IMR-90 (cell line): ENCODE measurements at regions not wholly inside any gene's neighbourhood (a gene's known extent, or its start where the extent isn't known, plus 50 kb on each side); places are given as distances from the start of the nearest gene placed in this dataset.

ENCODE experiments used
- ATAC-seq: fragments of 200-7000 bp; cut with Tn5 transposase; 2 replicates; pipeline ENCODE4 v1.9.1; 2020; ENCODE audit warnings: low read depth, mild to moderate bottlenecking, moderate library complexity
- BruUV-seq: library from RNA; stranded (reverse); fragments of 400-500 nt; replicated peaks from 2 replicates; lab custom pipeline; 2021; lab: Mats Ljungman, UMichigan
- CTCF ChIA-PET: fragments of 300-600 bp; formaldehyde crosslinking; extraction: SDS; loops from one replicate; lab custom pipeline; 2021; ENCODE audit warnings: antibody characterized with exemption; lab: Yijun Ruan, JAX
- POLR2A ChIA-PET: fragments of 300-600 bp; sonication (Branson Sonifier 250); formaldehyde crosslinking; loops from one replicate; lab custom pipeline; 2022; ENCODE audit warnings: antibody characterized with exemption; ENCODE audit not compliant: unreplicated experiment; lab: Charles Lee
- DNase-seq: peaks from one replicate; pipeline ENCODE4 v3.0.0; 2013
- H2AFZ ChIP-seq: replicated peaks from 2 replicates; pipeline ENCODE3; 2013; ENCODE audit warnings: low read length, mild to moderate bottlenecking; ENCODE audit not compliant: poor library complexity
- H2AK5ac ChIP-seq: 2 replicates; pipeline ENCODE4 v1.6.1; 2013; ENCODE audit warnings: low read depth, low read length, inconsistent platforms
- H2AK9ac ChIP-seq: replicated peaks from 2 replicates; pipeline ENCODE3; 2013; ENCODE audit warnings: mild to moderate bottlenecking, low read depth, low read length, moderate library complexity; ENCODE audit not compliant: poor library complexity
- H2BK120ac ChIP-seq: 2 replicates; pipeline ENCODE4 v1.6.1; 2013; ENCODE audit warnings: low read depth, low read length, inconsistent platforms
- H2BK15ac ChIP-seq: 3 replicates; pipeline ENCODE4 v1.6.1; 2013; ENCODE audit warnings: low read depth, low read length, inconsistent platforms
- H2BK20ac ChIP-seq: 2 replicates; pipeline ENCODE4 v1.6.1; 2013; ENCODE audit warnings: low read depth, mild to moderate bottlenecking, inconsistent platforms, low read length, moderate library complexity
- H2BK5ac ChIP-seq: 2 replicates; pipeline ENCODE4 v1.6.1; 2013; ENCODE audit warnings: mild to moderate bottlenecking, low read depth, low read length, inconsistent platforms; ENCODE audit not compliant: poor library complexity, severe bottlenecking
- H3K14ac ChIP-seq: replicated peaks from 2 replicates; pipeline ENCODE4 v1.6.1; 2013; ENCODE audit warnings: low read depth, low read length, inconsistent platforms
- H3K18ac ChIP-seq: 2 replicates; pipeline ENCODE4 v1.6.1; 2013; ENCODE audit warnings: low read depth, low read length, control low read depth
- H3K23ac ChIP-seq: 2 replicates; pipeline ENCODE4 v1.6.1; 2013; ENCODE audit warnings: low read depth, low read length, inconsistent platforms
- H3K27ac ChIP-seq: 2 replicates; pipeline ENCODE4 v1.5.1; 2013; ENCODE audit warnings: mild to moderate bottlenecking, control low read depth, low read length; ENCODE audit not compliant: insufficient read depth
- H3K27me3 ChIP-seq: 2 replicates; pipeline ENCODE4 v1.6.1; 2013; ENCODE audit warnings: low read length; ENCODE audit not compliant: control insufficient read depth, insufficient read depth
- H3K36me3 ChIP-seq: 2 replicates; pipeline ENCODE4 v1.6.1; 2013; ENCODE audit warnings: low read length, mixed read lengths; ENCODE audit not compliant: control insufficient read depth, insufficient read depth
- H3K4ac ChIP-seq: 2 replicates; pipeline ENCODE4 v1.6.1; 2013; ENCODE audit warnings: low read depth, low read length, inconsistent platforms
- H3K4me1 ChIP-seq: 2 replicates; pipeline ENCODE4 v1.6.1; 2013; ENCODE audit warnings: low read length, mixed read lengths; ENCODE audit not compliant: control insufficient read depth, insufficient read depth
- H3K4me2 ChIP-seq: 2 replicates; pipeline ENCODE4 v1.6.1; 2013; ENCODE audit warnings: low read depth, mild to moderate bottlenecking, control low read depth, low read length, moderate library complexity
- H3K4me3 ChIP-seq: 2 replicates; pipeline ENCODE4 v1.5.1; 2013; ENCODE audit warnings: low read depth, mild to moderate bottlenecking, control low read depth, low read length, moderate library complexity; ENCODE audit not compliant: insufficient read depth
- H3K56ac ChIP-seq: 2 replicates; pipeline ENCODE4 v1.6.1; 2013; ENCODE audit warnings: low read length, inconsistent platforms; ENCODE audit not compliant: insufficient read depth; ENCODE audit errors: extremely low read depth
- H3K79me1 ChIP-seq, 2 experiments: 2 replicates each; pipeline ENCODE4 v1.6.1; 2013; ENCODE audit warnings: low read length in 2 of 2, inconsistent platforms in 1 of 2, low read depth in 1 of 2
- H3K9ac ChIP-seq: 2 replicates; pipeline ENCODE4 v1.6.1; 2013; ENCODE audit warnings: low read depth, low read length, control low read depth
- H3K9me1 ChIP-seq: 2 replicates; pipeline ENCODE4 v1.6.1; 2013; ENCODE audit warnings: low read length, inconsistent platforms; ENCODE audit not compliant: insufficient read depth
- H3K9me3 ChIP-seq: 2 replicates; pipeline ENCODE4 v1.6.1; 2013; ENCODE audit warnings: low read length; ENCODE audit not compliant: control insufficient read depth, insufficient read depth
- H4K20me1 ChIP-seq: 2 replicates; pipeline ENCODE4 v1.6.1; 2013; ENCODE audit warnings: low read length, inconsistent platforms; ENCODE audit not compliant: insufficient read depth
- H4K5ac ChIP-seq: 2 replicates; pipeline ENCODE4 v1.6.1; 2013; ENCODE audit warnings: mild to moderate bottlenecking, low read depth, low read length, control low read depth
- H4K8ac ChIP-seq, 2 experiments: 2 replicates each; pipeline ENCODE4 v1.6.1; 2013; ENCODE audit warnings: low read depth in 2 of 2, low read length in 2 of 2, control low read depth in 1 of 2, inconsistent platforms in 1 of 2
- H4K91ac ChIP-seq: 2 replicates; pipeline ENCODE4 v1.6.1; 2013; ENCODE audit warnings: low read depth, low read length, inconsistent platforms; ENCODE audit not compliant: insufficient read depth
- NFE2L2 ChIP-seq: fragments of 150-350 bp; IDR thresholded peaks from 2 replicates; pipeline ENCODE4 v1.6.1; 2016; ENCODE audit warnings: low read depth, mild to moderate bottlenecking, low read length
- WGBS, 2 experiments: methylation state at CpG; one replicate each; pipeline versions ENCODE4 v1.1.5 to v1.1.7; 2013; ENCODE audit warnings: missing lambda C conversion rate in 2 of 2; ENCODE audit not compliant: insufficient read length in 1 of 2; ENCODE audit errors: extremely low coverage in 2 of 2; 5-methylcytosine and 5-hydroxymethylcytosine counted together
- dilution Hi-C: fragments of 300-500 bp; cut with HindIII; formaldehyde crosslinking; loops from one replicate; pipeline ENCODE4 v1.14.3; 2018; ENCODE audit warnings: low sequenced_read_pairs; ENCODE audit not compliant: unreplicated experiment
- in situ Hi-C: fragments of 300-500 bp; cut with MboI; formaldehyde crosslinking; loops from 3 replicates; pipeline ENCODE4 v1.14.3; 2019; ENCODE audit warnings: low sequenced_read_pairs, inconsistent platforms, mixed read lengths
- intact Hi-C: fragments of 100-400 bp; cut with micrococcal nuclease; formaldehyde crosslinking; loops from 2 replicates; pipeline ENCODE4 v1.10.0; 2022
- TF ChIP-seq, protein P1 (sequence below): fragments of 150-350 bp; IDR thresholded peaks from 2 replicates; pipeline ENCODE4 v1.6.1; 2017; ENCODE audit warnings: mild to moderate bottlenecking, antibody characterized with exemption, low read length, low read depth

DNA sequence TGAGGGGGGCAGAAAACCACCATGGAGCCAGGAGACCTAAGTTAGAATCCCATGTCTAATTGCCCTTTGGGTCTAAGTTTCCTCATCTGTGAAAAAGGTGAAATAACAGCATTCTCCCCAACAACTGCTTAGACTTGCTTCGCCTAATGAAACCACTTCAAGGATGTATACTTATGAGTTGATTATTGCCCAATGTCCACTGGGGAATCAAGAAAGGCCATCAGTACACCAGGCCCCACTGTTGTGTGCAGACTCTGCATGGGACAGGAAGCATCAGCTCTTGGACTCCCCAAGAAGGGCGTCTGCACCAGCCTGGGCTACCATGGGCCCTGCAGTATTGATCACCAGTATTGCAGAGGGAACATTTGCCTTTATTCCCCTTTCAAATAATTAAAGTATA, 189.6 kb downstream of the MAFB start:
- no TSS peak for BruUV-seq
- WGBS, 2 experiments, result no CpG with 5 or more reads among the region's 2 CpGs

More for the DNA sequence above, 189.6 kb downstream of the MAFB start:
- H3K23ac ChIP-seq, result no peak overlapping the region
- H3K36me3 ChIP-seq, result no peaks in the 10 kb centered on the region
- no peak overlapping the region for H3K14ac ChIP-seq
- intact Hi-C loops, result no loop called here
- H3K4me3 ChIP-seq, result no peak overlapping the region
- H3K4ac ChIP-seq, result no peak overlapping the region
- ChIA-PET CTCF (no interaction called here), POLR2A (no interaction called here)
- no peak overlapping the region for H4K8ac ChIP-seq
- H3K9ac ChIP-seq, result no peak overlapping the region
- H2AK5ac ChIP-seq, result no peak overlapping the region
- no peaks in the 10 kb centered on the region for H3K4me1 ChIP-seq
- H3K27ac ChIP-seq, result no peak overlapping the region
- TF ChIP-seq, protein P1, sequence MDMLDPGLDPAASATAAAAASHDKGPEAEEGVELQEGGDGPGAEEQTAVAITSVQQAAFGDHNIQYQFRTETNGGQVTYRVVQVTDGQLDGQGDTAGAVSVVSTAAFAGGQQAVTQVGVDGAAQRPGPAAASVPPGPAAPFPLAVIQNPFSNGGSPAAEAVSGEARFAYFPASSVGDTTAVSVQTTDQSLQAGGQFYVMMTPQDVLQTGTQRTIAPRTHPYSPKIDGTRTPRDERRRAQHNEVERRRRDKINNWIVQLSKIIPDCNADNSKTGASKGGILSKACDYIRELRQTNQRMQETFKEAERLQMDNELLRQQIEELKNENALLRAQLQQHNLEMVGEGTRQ, result no peak
- TF ChIP-seq NFE2L2, result no peak
- no peaks in the 10 kb centered on the region for H3K9me1 ChIP-seq
- no peak overlapping the region for H2BK5ac ChIP-seq
- H4K5ac ChIP-seq, result no peak overlapping the region
- no peak for DNase-seq
- H3K9me3 ChIP-seq, result no peaks in the 10 kb centered on the region
- no peak overlapping the region for H4K91ac ChIP-seq
- no peak overlapping the region for H2AK9ac ChIP-seq
- no peak overlapping the region for H2BK20ac ChIP-seq
- H2BK120ac ChIP-seq, result no peak overlapping the region
- no peak overlapping the region for H2BK15ac ChIP-seq
- H4K20me1 ChIP-seq, result no peaks in the 10 kb centered on the region
- H3K18ac ChIP-seq, result no peak overlapping the region
- H2AFZ ChIP-seq, result no peak overlapping the region
- in situ Hi-C loops, result no loop called here
- dilution Hi-C loops, result no loop called here
- no peak overlapping the region for H3K4me2 ChIP-seq
- H3K27me3 ChIP-seq, result no peaks in the 10 kb centered on the region
- no peak for ATAC-seq
- no peaks in the 10 kb centered on the region for H3K79me1 ChIP-seq
- H3K56ac ChIP-seq, result no peak overlapping the region
